ENCODE measurements at regions not wholly inside any gene's neighbourhood (a gene's known extent, or its start where the extent isn't known, plus 50 kb on each side); places are given as distances from the start of the nearest gene placed in this dataset.

- Histone ChIP-seq H3K4me2 (ENCODE audit: low read length) (no peak overlapping the region), H3K9me3 (ENCODE audit: control insufficient read depth, insufficient read depth, low read length) (no peaks in the 10 kb centered on the region), H3F3A (ENCODE audit: control insufficient read depth, insufficient read depth) (no peaks in the 10 kb centered on the region), H3K4me1 (ENCODE audit: control insufficient read depth, low read length) (no peaks in the 10 kb centered on the region), H3K27me3 (ENCODE audit: control insufficient read depth, low read length) (no peaks in the 10 kb centered on the region), H3K9me2 (replicated peaks; ENCODE audit: control insufficient read depth, low read length) (no peaks in the 10 kb centered on the region), H3K79me2 (ENCODE audit: control insufficient read depth, low read length) (no peaks in the 10 kb centered on the region), H4K20me1 (ENCODE audit: control insufficient read depth, insufficient read depth, low read depth, low read length) (no peaks in the 10 kb centered on the region), H3K36me3 (ENCODE audit: control insufficient read depth, low read length) (no peaks in the 10 kb centered on the region), H3K4me3 (ENCODE audit: low read length) (no peak overlapping the region), H3K27ac (ENCODE audit: low read depth, low read length) (no peak overlapping the region)
- TF ChIP-seq CTCF (IDR thresholded peaks at IDR 0.05; ENCODE audit: low read depth, low read length, poor library complexity, severe bottlenecking) (no peak), EZH2phosphoT487 (IDR thresholded peaks at IDR 0.05; ENCODE audit: borderline replicate concordance, low read length) (no peak)
Measured at GRCh38 chr18:40907842-40908241, 1047.2 kb upstream of the PIK3C3 start.

DNA sequence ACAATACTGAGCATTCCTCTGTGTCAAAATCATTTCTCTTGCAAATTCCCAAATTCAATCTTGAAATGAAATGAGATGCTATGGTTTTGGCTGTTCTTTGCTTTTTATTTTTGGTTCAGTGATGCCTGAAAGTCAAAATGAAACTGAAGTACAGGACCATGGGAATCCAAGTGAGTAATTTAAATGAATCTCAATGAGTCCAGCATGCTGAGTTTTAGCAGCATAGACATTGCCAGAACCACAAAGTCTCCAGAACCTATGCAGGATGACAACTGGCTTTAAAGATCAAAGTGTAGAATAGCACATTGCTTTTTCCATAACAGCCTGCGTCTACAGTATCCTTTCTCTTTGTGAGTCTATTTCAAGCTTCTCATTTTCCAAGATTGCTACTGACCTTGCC lies 1050.7 kb upstream of the PIK3C3 start:
- no peaks in the 10 kb centered on the region for H3F3A ChIP-seq (ENCODE audit: control insufficient read depth, insufficient read depth)
- H3K79me2 ChIP-seq (ENCODE audit: control insufficient read depth, low read length), result no peaks in the 10 kb centered on the region
- no peak overlapping the region for H3K4me3 ChIP-seq (ENCODE audit: low read length)
- no peaks in the 10 kb centered on the region for H3K9me2 ChIP-seq (replicated peaks; ENCODE audit: control insufficient read depth, low read length)
- no peaks in the 10 kb centered on the region for H3K4me1 ChIP-seq (ENCODE audit: control insufficient read depth, low read length)
- H3K9me3 ChIP-seq (ENCODE audit: control insufficient read depth, insufficient read depth, low read length), result no peaks in the 10 kb centered on the region
- no peaks in the 10 kb centered on the region for H3K27me3 ChIP-seq (ENCODE audit: control insufficient read depth, low read length)
- no peaks in the 10 kb centered on the region for H4K20me1 ChIP-seq (ENCODE audit: control insufficient read depth, insufficient read depth, low read depth, low read length)
- H3K27ac ChIP-seq (ENCODE audit: low read depth, low read length), result no peak overlapping the region
- H3K36me3 ChIP-seq (ENCODE audit: control insufficient read depth, low read length), result no peaks in the 10 kb centered on the region
- TF ChIP-seq CTCF (IDR thresholded peaks at IDR 0.05; ENCODE audit: low read depth, low read length, poor library complexity, severe bottlenecking) (no peak), EZH2phosphoT487 (IDR thresholded peaks at IDR 0.05; ENCODE audit: borderline replicate concordance, low read length) (no peak)
- H3K4me2 ChIP-seq (ENCODE audit: low read length), result no peak overlapping the region

DNA sequence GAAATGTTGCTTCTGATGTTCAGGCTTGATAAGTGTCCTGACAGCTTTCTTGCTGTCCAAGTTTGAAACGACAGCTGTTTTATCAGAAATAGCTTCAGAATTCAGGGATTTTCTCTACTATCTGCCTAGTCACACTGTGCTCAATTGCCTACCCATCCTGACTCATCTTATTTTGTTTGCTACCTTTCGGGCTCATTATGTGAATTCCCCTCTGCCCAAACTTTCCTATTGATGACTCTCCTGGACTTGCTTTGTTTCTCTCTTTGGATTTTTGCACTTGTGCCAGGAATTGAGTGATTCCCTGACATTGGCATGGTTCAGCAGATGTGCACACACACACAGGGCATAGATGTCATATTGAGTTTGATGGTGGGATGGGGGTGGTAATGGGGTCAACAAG lies 1052.6 kb upstream of the PIK3C3 start:
- Histone ChIP-seq H3F3A (ENCODE audit: control insufficient read depth, insufficient read depth) (no peaks in the 10 kb centered on the region), H3K27ac (ENCODE audit: low read depth, low read length) (no peak overlapping the region), H4K20me1 (ENCODE audit: control insufficient read depth, insufficient read depth, low read depth, low read length) (no peaks in the 10 kb centered on the region), H3K36me3 (ENCODE audit: control insufficient read depth, low read length) (no peaks in the 10 kb centered on the region), H3K9me3 (ENCODE audit: control insufficient read depth, insufficient read depth, low read length) (no peaks in the 10 kb centered on the region), H3K79me2 (ENCODE audit: control insufficient read depth, low read length) (no peaks in the 10 kb centered on the region), H3K4me1 (ENCODE audit: control insufficient read depth, low read length) (no peaks in the 10 kb centered on the region), H3K27me3 (ENCODE audit: control insufficient read depth, low read length) (no peaks in the 10 kb centered on the region), H3K4me3 (ENCODE audit: low read length) (no peak overlapping the region), H3K9me2 (replicated peaks; ENCODE audit: control insufficient read depth, low read length) (no peaks in the 10 kb centered on the region), H3K4me2 (ENCODE audit: low read length) (no peak overlapping the region)
- TF ChIP-seq CTCF (IDR thresholded peaks at IDR 0.05; ENCODE audit: low read depth, low read length, poor library complexity, severe bottlenecking) (no peak), EZH2phosphoT487 (IDR thresholded peaks at IDR 0.05; ENCODE audit: borderline replicate concordance, low read length) (no peak)

DNA sequence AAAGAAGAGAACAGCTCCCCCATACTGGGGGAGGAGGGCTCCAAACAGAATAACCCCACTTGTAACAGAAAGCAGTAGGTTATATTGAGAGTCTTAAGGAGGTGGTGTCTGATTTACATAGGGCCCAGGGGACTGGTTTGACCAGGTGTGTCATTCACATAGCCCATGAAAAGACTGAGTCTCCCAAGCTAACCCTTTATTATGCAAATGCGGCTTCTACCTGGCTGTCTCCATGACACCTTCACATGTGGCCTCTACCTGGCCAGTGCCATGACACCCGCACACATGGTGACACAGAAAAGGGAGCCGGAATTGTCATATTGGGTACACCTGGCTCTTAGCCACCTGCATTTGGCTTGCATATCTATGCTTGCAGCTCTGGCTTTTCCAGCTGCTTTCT lies 1057.2 kb upstream of the PIK3C3 start:
- Histone ChIP-seq H3K9me3 (ENCODE audit: control insufficient read depth, insufficient read depth, low read length) (peaks cover 3% of the 10 kb centered on the region; the same call in 1 of the 2 replicates), H3K4me3 (ENCODE audit: low read length) (no peak overlapping the region), H3K4me2 (ENCODE audit: low read length) (no peak overlapping the region), H3K4me1 (ENCODE audit: control insufficient read depth, low read length) (no peaks in the 10 kb centered on the region), H4K20me1 (ENCODE audit: control insufficient read depth, insufficient read depth, low read depth, low read length) (no peaks in the 10 kb centered on the region), H3F3A (ENCODE audit: control insufficient read depth, insufficient read depth) (no peaks in the 10 kb centered on the region), H3K9me2 (replicated peaks; ENCODE audit: control insufficient read depth, low read length) (no peaks in the 10 kb centered on the region), H3K27ac (ENCODE audit: low read depth, low read length) (no peak overlapping the region), H3K27me3 (ENCODE audit: control insufficient read depth, low read length) (no peaks in the 10 kb centered on the region), H3K79me2 (ENCODE audit: control insufficient read depth, low read length) (no peaks in the 10 kb centered on the region), H3K36me3 (ENCODE audit: control insufficient read depth, low read length) (no peaks in the 10 kb centered on the region)
- TF ChIP-seq EZH2phosphoT487 (IDR thresholded peaks at IDR 0.05; ENCODE audit: borderline replicate concordance, low read length) (no peak), CTCF (IDR thresholded peaks at IDR 0.05; ENCODE audit: low read depth, low read length, poor library complexity, severe bottlenecking) (no peak)

All from DOHH2 (cell line).